ENCODE measurements at regions not wholly inside any gene's neighbourhood (a gene's known extent, or its start where the extent isn't known, plus 50 kb on each side); places are given as distances from the start of the nearest gene placed in this dataset.

DNA sequence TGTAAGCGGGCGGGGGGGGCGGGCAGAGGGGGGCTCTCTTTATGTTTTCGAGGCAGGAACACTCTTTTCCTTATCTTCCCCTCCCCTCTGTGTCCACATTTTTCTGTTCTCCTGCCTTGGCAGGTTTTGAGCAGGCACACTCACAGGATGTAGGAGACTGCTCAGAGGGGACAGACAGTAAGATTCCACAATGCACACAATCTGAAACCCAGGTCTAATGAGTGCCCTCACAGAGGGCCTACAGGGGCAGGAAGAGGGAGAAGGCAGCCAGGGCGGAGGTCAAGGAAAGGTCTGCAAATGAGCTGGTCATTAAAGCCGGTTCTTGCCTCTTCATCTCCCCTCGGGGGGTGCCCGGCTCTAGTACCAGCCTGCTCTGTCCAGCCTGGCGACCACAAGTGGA is 106.1 kb upstream of the ATP6AP2 start:
- TF ChIP-seq, protein P1, sequence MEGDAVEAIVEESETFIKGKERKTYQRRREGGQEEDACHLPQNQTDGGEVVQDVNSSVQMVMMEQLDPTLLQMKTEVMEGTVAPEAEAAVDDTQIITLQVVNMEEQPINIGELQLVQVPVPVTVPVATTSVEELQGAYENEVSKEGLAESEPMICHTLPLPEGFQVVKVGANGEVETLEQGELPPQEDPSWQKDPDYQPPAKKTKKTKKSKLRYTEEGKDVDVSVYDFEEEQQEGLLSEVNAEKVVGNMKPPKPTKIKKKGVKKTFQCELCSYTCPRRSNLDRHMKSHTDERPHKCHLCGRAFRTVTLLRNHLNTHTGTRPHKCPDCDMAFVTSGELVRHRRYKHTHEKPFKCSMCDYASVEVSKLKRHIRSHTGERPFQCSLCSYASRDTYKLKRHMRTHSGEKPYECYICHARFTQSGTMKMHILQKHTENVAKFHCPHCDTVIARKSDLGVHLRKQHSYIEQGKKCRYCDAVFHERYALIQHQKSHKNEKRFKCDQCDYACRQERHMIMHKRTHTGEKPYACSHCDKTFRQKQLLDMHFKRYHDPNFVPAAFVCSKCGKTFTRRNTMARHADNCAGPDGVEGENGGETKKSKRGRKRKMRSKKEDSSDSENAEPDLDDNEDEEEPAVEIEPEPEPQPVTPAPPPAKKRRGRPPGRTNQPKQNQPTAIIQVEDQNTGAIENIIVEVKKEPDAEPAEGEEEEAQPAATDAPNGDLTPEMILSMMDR (IDR thresholded peaks at IDR 0.05), result no peak
- no peak for TF ChIP-seq POLR2A (IDR thresholded peaks at IDR 0.05)
- TF ChIP-seq EP300 (IDR thresholded peaks at IDR 0.05; ENCODE audit: low read depth), result no peak

Data from transverse colon (tissue), 3 donors.